Upper lobe of left lung (tissue), 6 donors: ENCODE measurements at regions not wholly inside any gene's neighbourhood (a gene's known extent, or its start where the extent isn't known, plus 50 kb on each side); places are given as distances from the start of the nearest gene placed in this dataset.

ENCODE experiments used
- ATAC-seq, 2 donors: fragments of 200-7000 bp; cut with Tn5 transposase; one replicate each; pipeline ENCODE4 v1.9.1; 2022; ENCODE audit warnings: mild to moderate bottlenecking in 2 of 2, moderate library complexity in 2 of 2; ENCODE audit not compliant: low FRiP score in 2 of 2
- DNase-seq, 2 donors: peaks; one replicate each; pipeline ENCODE4 v3.0.0-alpha.2; 2019 to 2020
- H3K27ac ChIP-seq, 4 donors: fragments of 200-600 bp; sonication (generic); one replicate each; pipeline ENCODE4 v1.5.1; 2016 to 2019
- H3K27me3 ChIP-seq, 4 donors: fragments of 200-600 bp; sonication (generic); one replicate each; pipeline ENCODE4 v1.5.1; 2017 to 2019
- H3K36me3 ChIP-seq, 4 donors: fragments of 200-600 bp; sonication (generic); one replicate each; pipeline ENCODE4 v1.5.1; 2016 to 2019
- H3K4me1 ChIP-seq, 4 donors: fragments of 200-600 bp; sonication (generic); one replicate each; pipeline ENCODE4 v1.5.1; 2018 to 2019
- H3K4me3 ChIP-seq, 4 donors: fragments of 200-600 bp; sonication (generic); one replicate each; pipeline ENCODE4 v1.5.1; 2017 to 2019; ENCODE audit warnings: mild to moderate bottlenecking in 2 of 4, moderate library complexity in 1 of 4
- H3K9me3 ChIP-seq, 4 donors: fragments of 200-600 bp; sonication (generic); one replicate each; pipeline ENCODE4 v1.5.1; 2018 to 2019
- CTCF ChIP-seq, 6 experiments: fragments of 450-650 bp in 4 of 6; fragments of 200-600 bp in 2 of 6; sonication (generic) in 2 of 6; IDR thresholded peaks; one replicate each; pipeline ENCODE4 v1.5.1; 2016 to 2019; ENCODE audit warnings: antibody characterized with exemption in 6 of 6
- EP300 ChIP-seq, 4 donors: sonication (generic); formaldehyde crosslinking; IDR thresholded peaks; one replicate each; pipeline ENCODE4 v1.5.1; 2017; ENCODE audit warnings: antibody characterized with exemption in 4 of 4, control low read depth in 2 of 4
- POLR2A ChIP-seq, 4 donors: fragments of 450-650 bp; IDR thresholded peaks; one replicate each; pipeline ENCODE4 v1.5.1; 2016 to 2017; ENCODE audit warnings: antibody characterized with exemption in 4 of 4, mild to moderate bottlenecking in 2 of 4
- POLR2AphosphoS5 ChIP-seq, 2 donors: sonication (generic); formaldehyde crosslinking; IDR thresholded peaks; one replicate each; pipeline ENCODE4 v1.5.1; 2017; ENCODE audit warnings: antibody characterized with exemption in 2 of 2
- WGBS, 2 donors: methylation state at CpG; one replicate each; pipeline ENCODE4 v1.1.5; 2017 to 2018; 5-methylcytosine and 5-hydroxymethylcytosine counted together
- donor health status: DM: no; HTN: no; CAD: no; lungs with moderate emphysema.
- donor health status: DM: no; HTN: yes; CAD: no; lungs with severe emphysema.

GRCh38 chr7:81036057-81036456, 117.2 kb upstream of the SEMA3C start:
- no peak for ATAC-seq

GRCh38 chr7:81031996-81032395, 113.1 kb upstream of the SEMA3C start:
- WGBS, 2 donors = 91% methylated on average over 3 of the region's 3 CpGs
- ATAC-seq = no peak

More at GRCh38 chr7:81036057-81036456, 117.2 kb upstream of the SEMA3C start:
- H3K9me3 ChIP-seq = no peaks in the 10 kb centered on the region
- TF ChIP-seq CTCF (IDR thresholded peaks at IDR 0.05) = no peak
- TF ChIP-seq POLR2A (IDR thresholded peaks at IDR 0.05) = no peak
- TF ChIP-seq EP300 (IDR thresholded peaks at IDR 0.05) = no peak
- TF ChIP-seq POLR2AphosphoS5 (IDR thresholded peaks at IDR 0.05) = no peak
- H3K4me1 ChIP-seq = no peaks in the 10 kb centered on the region
- no peak overlapping the region for H3K27ac ChIP-seq
- 67 to 70% methylated on average over 5 of the region's 5 CpGs for WGBS, 2 donors
- no peaks in the 10 kb centered on the region for H3K27me3 ChIP-seq
- H3K4me3 ChIP-seq = no peak overlapping the region
- H3K36me3 ChIP-seq = no peaks in the 10 kb centered on the region
- DNase-seq = no peak

GRCh38 chr7:81031243-81031642, 112.4 kb upstream of the SEMA3C start:
- no peak for ATAC-seq
- no peak for TF ChIP-seq POLR2A (IDR thresholded peaks at IDR 0.05)
- no peak for TF ChIP-seq CTCF (IDR thresholded peaks at IDR 0.05)
- no peak for TF ChIP-seq POLR2AphosphoS5 (IDR thresholded peaks at IDR 0.05)
- no peak for TF ChIP-seq EP300 (IDR thresholded peaks at IDR 0.05)
- WGBS, 2 donors = 71 to 77% methylated on average over 2 of the region's 2 CpGs

More at GRCh38 chr7:81031996-81032395, 113.1 kb upstream of the SEMA3C start:
- no peaks in the 10 kb centered on the region for H3K4me1 ChIP-seq
- H3K9me3 ChIP-seq = no peaks in the 10 kb centered on the region
- H3K36me3 ChIP-seq = no peaks in the 10 kb centered on the region
- no peak overlapping the region for H3K4me3 ChIP-seq
- no peak for DNase-seq
- no peak overlapping the region for H3K27ac ChIP-seq
- no peak for TF ChIP-seq POLR2AphosphoS5 (IDR thresholded peaks at IDR 0.05)
- no peak for TF ChIP-seq POLR2A (IDR thresholded peaks at IDR 0.05)
- no peaks in the 10 kb centered on the region for H3K27me3 ChIP-seq

GRCh38 chr7:81030472-81030871, 111.6 kb upstream of the SEMA3C start:
- no peaks in the 10 kb centered on the region for H3K4me1 ChIP-seq
- WGBS, 2 donors = 68 to 81% methylated on average over 3 of the region's 3 CpGs
- no peak overlapping the region for H3K4me3 ChIP-seq
- no peak for ATAC-seq
- H3K9me3 ChIP-seq = no peaks in the 10 kb centered on the region
- no peak overlapping the region for H3K27ac ChIP-seq
- DNase-seq = no peak
- no peaks in the 10 kb centered on the region for H3K36me3 ChIP-seq
- H3K27me3 ChIP-seq = no peaks in the 10 kb centered on the region
- no peak for TF ChIP-seq POLR2AphosphoS5 (IDR thresholded peaks at IDR 0.05)
- no peak for TF ChIP-seq POLR2A (IDR thresholded peaks at IDR 0.05)
- no peak for TF ChIP-seq EP300 (IDR thresholded peaks at IDR 0.05)
- TF ChIP-seq CTCF (IDR thresholded peaks at IDR 0.05) = no peak

More at GRCh38 chr7:81031243-81031642, 112.4 kb upstream of the SEMA3C start:
- Histone ChIP-seq H3K9me3 (no peaks in the 10 kb centered on the region), H3K27ac (no peak overlapping the region), H3K27me3 (no peaks in the 10 kb centered on the region), H3K4me3 (no peak overlapping the region), H3K36me3 (no peaks in the 10 kb centered on the region), H3K4me1 (no peaks in the 10 kb centered on the region)
- no peak for DNase-seq

- TF ChIP-seq EP300 (IDR thresholded peaks at IDR 0.05) (no peak), POLR2A (IDR thresholded peaks at IDR 0.05) (no peak), POLR2AphosphoS5 (IDR thresholded peaks at IDR 0.05) (no peak), CTCF (IDR thresholded peaks at IDR 0.05) (no peak)
These were observed 110.7 kb upstream of the SEMA3C start for GRCh38 chr7:81029511-81029910.

More at GRCh38 chr7:81029511-81029910, 110.7 kb upstream of the SEMA3C start:
- WGBS, 2 donors = 84 to 87% methylated on average over 3 of the region's 3 CpGs
- Histone ChIP-seq H3K27me3 (no peaks in the 10 kb centered on the region), H3K9me3 (no peaks in the 10 kb centered on the region), H3K4me1 (no peaks in the 10 kb centered on the region), H3K36me3 (no peaks in the 10 kb centered on the region), H3K4me3 (no peak overlapping the region), H3K27ac (no peak overlapping the region)
- DNase-seq = no peak
- no peak for ATAC-seq
